ENCODE measurements at regions not wholly inside any gene's neighbourhood (a gene's known extent, or its start where the extent isn't known, plus 50 kb on each side); places are given as distances from the start of the nearest gene placed in this dataset.
A peak's percentile ranks its signal among the peaks of the same experiment; 100 is the strongest.

DNA sequence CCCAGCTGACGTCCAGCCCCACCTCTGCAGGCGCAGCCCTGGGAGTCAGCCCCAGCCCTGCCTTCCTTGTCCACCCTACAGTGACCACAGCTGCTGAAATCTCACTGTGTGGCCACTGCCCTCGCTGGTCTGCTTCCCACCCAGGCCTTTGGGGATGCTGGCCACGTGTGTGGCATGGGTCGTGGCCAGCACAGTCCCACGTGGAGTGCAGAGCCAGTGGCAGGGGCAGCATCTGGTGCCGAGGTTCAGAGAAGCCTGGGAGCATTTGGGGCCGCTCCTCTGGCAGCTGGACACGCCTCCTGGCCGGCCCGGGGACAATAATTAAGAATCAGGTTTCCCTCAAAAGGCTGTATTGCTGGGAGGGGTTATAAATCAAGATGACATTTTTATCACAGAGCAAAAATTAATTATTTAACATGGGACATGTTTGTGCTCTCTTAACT is 92.1 kb downstream of the HMX1 start:
- no peak for TF ChIP-seq POLR2A (IDR thresholded peaks at IDR 0.05)
- TF ChIP-seq, protein P1, sequence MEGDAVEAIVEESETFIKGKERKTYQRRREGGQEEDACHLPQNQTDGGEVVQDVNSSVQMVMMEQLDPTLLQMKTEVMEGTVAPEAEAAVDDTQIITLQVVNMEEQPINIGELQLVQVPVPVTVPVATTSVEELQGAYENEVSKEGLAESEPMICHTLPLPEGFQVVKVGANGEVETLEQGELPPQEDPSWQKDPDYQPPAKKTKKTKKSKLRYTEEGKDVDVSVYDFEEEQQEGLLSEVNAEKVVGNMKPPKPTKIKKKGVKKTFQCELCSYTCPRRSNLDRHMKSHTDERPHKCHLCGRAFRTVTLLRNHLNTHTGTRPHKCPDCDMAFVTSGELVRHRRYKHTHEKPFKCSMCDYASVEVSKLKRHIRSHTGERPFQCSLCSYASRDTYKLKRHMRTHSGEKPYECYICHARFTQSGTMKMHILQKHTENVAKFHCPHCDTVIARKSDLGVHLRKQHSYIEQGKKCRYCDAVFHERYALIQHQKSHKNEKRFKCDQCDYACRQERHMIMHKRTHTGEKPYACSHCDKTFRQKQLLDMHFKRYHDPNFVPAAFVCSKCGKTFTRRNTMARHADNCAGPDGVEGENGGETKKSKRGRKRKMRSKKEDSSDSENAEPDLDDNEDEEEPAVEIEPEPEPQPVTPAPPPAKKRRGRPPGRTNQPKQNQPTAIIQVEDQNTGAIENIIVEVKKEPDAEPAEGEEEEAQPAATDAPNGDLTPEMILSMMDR (IDR thresholded peaks at IDR 0.05): peak in 3 of 7 experiments; percentile 8 to 14 (median 12)
- Histone ChIP-seq H3K27me3 (no peaks in the 10 kb centered on the region), H3K9me3 (no peaks in the 10 kb centered on the region), H3K4me3 (no peak overlapping the region), H3K36me3 (replicated peaks in 1 of 2; ENCODE audit: insufficient read depth in 1 of 2, low read depth in 2 of 2) (no peaks in the 10 kb centered on the region), H3K27ac (peak overlapping the region in 1 of 4 donors; percentile 53), H3K4me1 (peaks cover 21% of the 10 kb centered on the region)
- ATAC-seq (peak; percentile 84), DNase-seq (peak; percentile 41 to 65 (median 58))
- intact Hi-C loops (cut with DNase I): no loop called here
- 10 to 11% methylated on average over 2 to 11 of the region's 11 CpGs for WGBS, 2 donors

DNA sequence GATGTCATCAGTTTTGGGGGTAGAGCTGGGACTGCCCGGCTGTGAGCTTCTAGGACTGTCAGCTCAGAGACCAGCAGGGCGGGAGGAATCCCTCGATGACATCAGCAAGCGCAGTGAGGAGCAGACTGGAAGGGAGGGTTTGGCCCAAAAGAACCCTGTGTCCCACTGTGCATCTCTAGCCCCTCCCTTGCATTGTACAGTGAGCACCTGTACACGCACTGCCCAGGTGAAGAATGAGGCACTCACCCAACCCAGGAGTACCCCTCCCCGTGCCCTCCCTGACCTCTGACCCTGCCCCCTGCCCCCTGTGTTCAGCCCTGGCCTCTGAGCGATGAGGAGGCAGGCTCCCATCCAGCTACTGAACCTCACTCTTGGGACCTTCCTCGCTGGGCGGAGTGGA is 92.9 kb downstream of the HMX1 start:
- peaks cover 21% of the 10 kb centered on the region for H3K4me1 ChIP-seq
- ATAC-seq: no peak
- no peak for DNase-seq
- no peak for TF ChIP-seq POLR2A (IDR thresholded peaks at IDR 0.05)
- TF ChIP-seq, protein P1 (IDR thresholded peaks at IDR 0.05): no peak
- no peaks in the 10 kb centered on the region for H3K9me3 ChIP-seq
- intact Hi-C loops (cut with DNase I): no loop called here
- no peaks in the 10 kb centered on the region for H3K36me3 ChIP-seq (replicated peaks in 1 of 2; ENCODE audit: insufficient read depth in 1 of 2, low read depth in 2 of 2)
- no peaks in the 10 kb centered on the region for H3K27me3 ChIP-seq
- WGBS, 2 donors: 57 to 69% methylated on average over 5 to 9 of the region's 9 CpGs
- H3K4me3 ChIP-seq: no peak overlapping the region
- no peak overlapping the region for H3K27ac ChIP-seq

DNA sequence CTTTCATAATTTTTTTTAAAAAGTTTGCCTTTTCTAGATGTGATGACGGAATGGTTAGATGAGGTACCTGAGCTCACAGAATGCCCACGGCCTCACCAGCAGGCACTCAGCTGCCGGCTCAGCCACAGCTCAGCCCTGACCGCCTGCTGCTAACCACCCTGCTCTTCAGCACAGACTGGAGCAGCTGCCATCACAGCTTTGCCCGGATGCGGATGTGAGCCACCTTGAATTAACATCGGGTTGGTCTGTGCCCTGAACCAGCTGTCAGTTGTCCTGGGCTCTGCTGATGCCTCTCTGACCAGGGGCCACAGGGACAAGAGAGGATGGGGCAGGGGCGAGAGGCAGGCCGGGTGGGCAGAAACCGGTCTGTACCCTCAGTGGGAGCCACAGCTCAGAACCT is 93.3 kb downstream of the HMX1 start:
- DNase-seq: no peak
- H3K36me3 ChIP-seq (replicated peaks in 1 of 2; ENCODE audit: insufficient read depth in 1 of 2, low read depth in 2 of 2): no peaks in the 10 kb centered on the region
- ATAC-seq: no peak
- H3K27me3 ChIP-seq: no peaks in the 10 kb centered on the region
- no peak overlapping the region for H3K27ac ChIP-seq
- intact Hi-C loops (cut with DNase I): no loop called here
- no peak overlapping the region for H3K4me3 ChIP-seq
- peaks cover 21% of the 10 kb centered on the region for H3K4me1 ChIP-seq
- 39 to 56% methylated on average over 3 to 10 of the region's 10 CpGs for WGBS, 2 donors
- TF ChIP-seq, protein P1 (IDR thresholded peaks at IDR 0.05): no peak
- no peak for TF ChIP-seq POLR2A (IDR thresholded peaks at IDR 0.05)
- H3K9me3 ChIP-seq: no peaks in the 10 kb centered on the region

DNA sequence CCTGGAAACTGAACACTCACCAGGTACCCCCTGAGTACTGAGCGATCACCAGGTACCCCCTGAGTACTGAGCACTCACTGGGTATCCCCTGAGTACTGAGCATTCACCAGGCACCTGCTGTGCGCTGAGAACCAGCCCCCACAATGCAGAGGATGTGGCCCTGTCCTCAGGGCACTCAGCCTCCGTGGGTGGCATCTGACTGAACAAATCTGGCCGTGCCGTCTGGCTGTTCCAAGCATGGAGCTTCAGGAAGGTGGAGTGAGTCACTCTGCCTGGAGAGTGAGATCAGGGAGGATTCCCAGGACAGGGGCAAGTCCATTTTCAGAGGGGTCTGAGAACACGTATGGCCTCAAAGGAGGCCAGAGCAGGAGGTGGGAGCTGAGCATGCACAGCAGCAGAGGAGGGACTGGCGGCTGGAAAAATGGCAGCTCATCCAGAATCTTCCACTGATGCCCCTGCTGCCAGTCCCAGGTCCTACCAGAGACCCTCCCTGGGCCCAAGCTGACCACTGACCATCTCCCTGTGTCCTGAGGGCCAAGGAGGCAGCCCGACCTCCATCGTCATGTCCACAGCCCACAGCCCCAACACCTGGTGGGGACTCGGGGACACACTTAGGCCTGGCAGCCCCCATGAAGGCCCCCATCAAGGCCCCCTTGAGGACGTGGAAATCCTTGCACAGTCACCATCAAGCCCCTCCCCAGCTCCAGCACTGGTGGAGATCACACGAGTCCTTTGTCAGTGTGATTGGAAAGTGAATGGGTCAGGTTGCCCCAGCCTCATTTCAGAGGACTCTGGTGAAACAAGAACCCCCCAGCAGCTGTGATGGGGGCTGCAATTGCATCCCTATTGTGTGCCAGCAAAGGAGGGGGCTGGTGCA is 94.1 kb downstream of the HMX1 start:
- Histone ChIP-seq H3K4me1 (peaks cover 21% of the 10 kb centered on the region), H3K4me3 (no peak overlapping the region), H3K27me3 (no peaks in the 10 kb centered on the region), H3K36me3 (replicated peaks in 1 of 2; ENCODE audit: insufficient read depth in 1 of 2, low read depth in 2 of 2) (no peaks in the 10 kb centered on the region), H3K9me3 (no peaks in the 10 kb centered on the region), H3K27ac (no peak overlapping the region)
- intact Hi-C loops (cut with DNase I): no loop called here
- TF ChIP-seq, protein P1 (IDR thresholded peaks at IDR 0.05): no peak
- TF ChIP-seq POLR2A (IDR thresholded peaks at IDR 0.05): no peak
- ATAC-seq: no peak
- WGBS, 2 donors: 68 to 78% methylated on average over 5 to 12 of the region's 12 CpGs
- no peak for DNase-seq

DNA sequence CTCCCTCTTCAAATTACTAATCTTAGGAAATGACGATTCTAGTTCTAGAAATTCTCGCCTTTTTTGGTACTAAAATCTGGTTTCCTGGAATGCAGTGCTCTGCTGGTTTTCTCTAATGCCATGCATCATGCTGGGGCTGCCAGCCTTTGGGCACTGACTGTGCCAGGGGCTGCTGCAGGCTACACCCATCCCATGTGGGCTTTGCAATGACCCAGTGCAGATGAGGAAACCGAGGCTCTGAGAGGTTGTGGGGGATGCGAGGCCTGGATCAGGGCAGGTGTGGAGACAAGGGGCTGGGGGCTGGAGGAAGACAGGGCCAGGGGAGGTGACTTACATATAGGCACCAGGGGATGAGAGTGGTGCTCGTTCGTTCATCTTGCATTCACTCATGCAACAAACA is 95.3 kb downstream of the HMX1 start:
- no peak for ATAC-seq
- intact Hi-C loops (cut with DNase I): no loop called here
- peaks cover 21% of the 10 kb centered on the region for H3K4me1 ChIP-seq
- TF ChIP-seq POLR2A (IDR thresholded peaks at IDR 0.05): no peak
- TF ChIP-seq, protein P1 (IDR thresholded peaks at IDR 0.05): no peak
- H3K27ac ChIP-seq: no peak overlapping the region
- no peaks in the 10 kb centered on the region for H3K27me3 ChIP-seq
- DNase-seq: no peak
- H3K9me3 ChIP-seq: no peaks in the 10 kb centered on the region
- 77 to 78% methylated on average over 6 of the region's 6 CpGs for WGBS, 2 donors
- H3K4me3 ChIP-seq: no peak overlapping the region
- no peaks in the 10 kb centered on the region for H3K36me3 ChIP-seq (replicated peaks in 1 of 2; ENCODE audit: insufficient read depth in 1 of 2, low read depth in 2 of 2)
